WTC11 (cell line): ENCODE measurements at regions not wholly inside any gene's neighbourhood (a gene's known extent, or its start where the extent isn't known, plus 50 kb on each side); places are given as distances from the start of the nearest gene placed in this dataset.

Experiments
- ATAC-seq: fragments of 200-7000 bp; cut with Tn5 transposase; 2 replicates; pipeline ENCODE4 v1.10.0; 2021; ENCODE audit warnings: mild to moderate bottlenecking, moderate library complexity
- CTCF ChIA-PET: fragments of 300-600 bp; sonication (Branson Sonifier 250); formaldehyde crosslinking; loops from one replicate; lab custom pipeline; 2021; ENCODE audit warnings: antibody characterized with exemption; lab: Charles Lee
- POLR2A ChIA-PET: fragments of 350-600 bp; sonication (Branson Sonifier 250); formaldehyde crosslinking; loops from one replicate; lab custom pipeline; 2021; ENCODE audit warnings: antibody characterized with exemption; lab: Charles Lee
- DNase-seq: peaks from one replicate; pipeline ENCODE4 v3.0.0; 2021; ENCODE audit warnings: low spot score
- H3K27ac Mint-ChIP-seq: 2 replicates; pipeline ENCODE4 v1.8.0; 2021; ENCODE audit warnings: mixed read lengths
- H3K27me3 Mint-ChIP-seq: 2 replicates; pipeline ENCODE4 v1.8.0; 2021; ENCODE audit warnings: low read depth, mild to moderate bottlenecking, moderate library complexity, mixed read lengths
- H3K36me3 Mint-ChIP-seq: 2 replicates; pipeline ENCODE4 v1.8.0; 2021; ENCODE audit warnings: mixed read lengths
- H3K4me1 Mint-ChIP-seq: 2 replicates; pipeline ENCODE4 v1.8.0; 2022; ENCODE audit warnings: mixed read lengths
- H3K4me3 Mint-ChIP-seq: 2 replicates; pipeline ENCODE4 v1.8.0; 2021; ENCODE audit warnings: mild to moderate bottlenecking, moderate library complexity, mixed read lengths
- H3K9me3 Mint-ChIP-seq: 2 replicates; pipeline ENCODE4 v1.8.0; 2021; ENCODE audit warnings: mixed read lengths
- ELF4 ChIP-seq: sonication (generic); formaldehyde crosslinking; IDR thresholded peaks from 2 replicates; pipeline ENCODE4 v1.8.1; 2022; ENCODE audit warnings: low read depth, mild to moderate bottlenecking, moderate library complexity, missing genetic modification reagents
- ESRRA ChIP-seq: sonication (generic); formaldehyde crosslinking; IDR thresholded peaks from 2 replicates; pipeline ENCODE4 v1.8.1; 2022; ENCODE audit warnings: mild to moderate bottlenecking, missing genetic modification reagents, borderline replicate concordance
- ETV6 ChIP-seq: sonication (generic); formaldehyde crosslinking; IDR thresholded peaks from 2 replicates; pipeline ENCODE4 v1.8.1; 2022; ENCODE audit warnings: mild to moderate bottlenecking, missing genetic modification reagents
- GABPB1 ChIP-seq: sonication (generic); formaldehyde crosslinking; IDR thresholded peaks from 2 replicates; pipeline ENCODE4 v1.8.1; 2023; ENCODE audit warnings: mild to moderate bottlenecking, missing genetic modification reagents
- GRHL2 ChIP-seq: fragments of 250-450 bp; sonication (Bioruptor Pico); IDR thresholded peaks from 2 replicates; pipeline ENCODE4 v1.8.0; 2022; ENCODE audit warnings: mild to moderate bottlenecking, moderate library complexity; ENCODE audit not compliant: insufficient replicate concordance, severe bottlenecking
- NR1H2 ChIP-seq: sonication (generic); formaldehyde crosslinking; IDR thresholded peaks from 2 replicates; pipeline ENCODE4 v1.9.0; 2021; ENCODE audit warnings: mild to moderate bottlenecking, moderate library complexity, missing genetic modification reagents
- SMAD3 ChIP-seq: sonication (generic); formaldehyde crosslinking; IDR thresholded peaks from 2 replicates; pipeline ENCODE4 v1.8.0; 2022; ENCODE audit warnings: missing genetic modification reagents, mild to moderate bottlenecking, borderline replicate concordance
- SOX15 ChIP-seq: fragments of 250-450 bp; sonication (Bioruptor Pico); IDR thresholded peaks from 2 replicates; pipeline ENCODE4 v1.9.0; 2021; ENCODE audit warnings: mild to moderate bottlenecking
- ZBTB21 ChIP-seq: sonication (generic); formaldehyde crosslinking; IDR thresholded peaks from 2 replicates; pipeline ENCODE4 v1.8.1; 2023; ENCODE audit warnings: mild to moderate bottlenecking, missing genetic modification reagents, borderline replicate concordance
- ZNF396 ChIP-seq: fragments of 250-450 bp; sonication (Bioruptor Pico); IDR thresholded peaks from 2 replicates; pipeline ENCODE4 v1.8.0; 2021; ENCODE audit warnings: mild to moderate bottlenecking, moderate library complexity, borderline replicate concordance
- TF ChIP-seq, protein P1 (sequence below): sonication (generic); formaldehyde crosslinking; IDR thresholded peaks from 2 replicates; pipeline ENCODE4 v1.8.0; 2023; ENCODE audit warnings: mild to moderate bottlenecking, missing genetic modification reagents
- TF ChIP-seq, protein P2 (sequence below): sonication (generic); formaldehyde crosslinking; IDR thresholded peaks from 2 replicates; pipeline ENCODE4 v1.8.0; 2023; ENCODE audit warnings: missing genetic modification reagents
- TF ChIP-seq, protein P3 (sequence below): fragments of 250-450 bp; sonication (Bioruptor Pico); IDR thresholded peaks from 2 replicates; pipeline ENCODE4 v1.9.0; 2021; ENCODE audit warnings: mild to moderate bottlenecking
- TF ChIP-seq, protein P4 (sequence below): sonication (generic); formaldehyde crosslinking; IDR thresholded peaks from 2 replicates; pipeline ENCODE4 v1.8.1; 2022; ENCODE audit warnings: missing genetic modification reagents, borderline replicate concordance
- TF ChIP-seq, protein P5 (sequence below): sonication (generic); formaldehyde crosslinking; IDR thresholded peaks from 2 replicates; pipeline ENCODE4 v1.8.0; 2022; ENCODE audit warnings: mild to moderate bottlenecking, missing genetic modification reagents
- TF ChIP-seq, protein P6 (sequence below): fragments of 250-450 bp; sonication (Bioruptor Pico); IDR thresholded peaks from 2 replicates; pipeline ENCODE4 v1.9.0; 2021; ENCODE audit warnings: mild to moderate bottlenecking
- TF ChIP-seq, protein P7 (sequence below): sonication (generic); formaldehyde crosslinking; IDR thresholded peaks from 2 replicates; pipeline ENCODE4 v1.8.1; 2023; ENCODE audit warnings: mild to moderate bottlenecking, missing genetic modification reagents, moderate library complexity
- TF ChIP-seq, protein P8 (sequence below): sonication (generic); formaldehyde crosslinking; IDR thresholded peaks from 2 replicates; pipeline ENCODE4 v1.8.0; 2023; ENCODE audit warnings: missing genetic modification reagents, mild to moderate bottlenecking, borderline replicate concordance

DNA sequence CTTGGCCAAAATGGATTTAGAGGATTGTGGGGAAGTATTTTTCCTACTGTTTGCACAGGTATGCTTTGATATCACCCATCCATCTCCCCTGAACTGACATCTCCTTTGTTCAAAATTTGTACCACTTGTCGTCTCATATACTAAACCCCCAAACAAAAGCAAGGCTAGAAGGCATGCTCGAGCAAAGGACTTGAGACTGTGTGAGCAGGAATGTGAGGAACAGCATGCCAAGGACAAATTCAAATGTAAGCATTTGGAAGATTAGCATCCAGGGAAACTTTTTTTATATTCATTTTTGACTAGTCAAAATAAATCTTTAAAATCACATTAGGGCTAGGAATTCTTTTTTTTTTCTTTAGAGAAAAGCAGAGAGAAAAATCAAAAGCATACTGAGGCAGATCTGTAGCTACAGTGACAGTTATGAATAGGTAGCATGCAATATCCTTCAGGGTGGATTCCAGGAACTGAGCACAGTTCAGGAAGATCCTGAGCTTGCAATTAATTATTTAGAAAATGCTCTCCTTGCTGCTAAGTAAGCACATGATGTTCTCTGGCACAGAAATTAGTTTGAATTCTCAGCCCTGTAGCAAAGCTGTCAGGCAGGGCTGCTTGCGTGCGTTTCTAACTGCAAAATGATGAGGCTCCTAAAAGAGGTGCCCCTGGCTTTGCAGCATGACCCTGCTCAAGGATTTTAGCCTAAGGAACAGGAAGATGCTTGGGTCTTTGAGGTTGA is 327.7 kb downstream of the LRIG3 start (continued):
- TF ChIP-seq, protein P1, sequence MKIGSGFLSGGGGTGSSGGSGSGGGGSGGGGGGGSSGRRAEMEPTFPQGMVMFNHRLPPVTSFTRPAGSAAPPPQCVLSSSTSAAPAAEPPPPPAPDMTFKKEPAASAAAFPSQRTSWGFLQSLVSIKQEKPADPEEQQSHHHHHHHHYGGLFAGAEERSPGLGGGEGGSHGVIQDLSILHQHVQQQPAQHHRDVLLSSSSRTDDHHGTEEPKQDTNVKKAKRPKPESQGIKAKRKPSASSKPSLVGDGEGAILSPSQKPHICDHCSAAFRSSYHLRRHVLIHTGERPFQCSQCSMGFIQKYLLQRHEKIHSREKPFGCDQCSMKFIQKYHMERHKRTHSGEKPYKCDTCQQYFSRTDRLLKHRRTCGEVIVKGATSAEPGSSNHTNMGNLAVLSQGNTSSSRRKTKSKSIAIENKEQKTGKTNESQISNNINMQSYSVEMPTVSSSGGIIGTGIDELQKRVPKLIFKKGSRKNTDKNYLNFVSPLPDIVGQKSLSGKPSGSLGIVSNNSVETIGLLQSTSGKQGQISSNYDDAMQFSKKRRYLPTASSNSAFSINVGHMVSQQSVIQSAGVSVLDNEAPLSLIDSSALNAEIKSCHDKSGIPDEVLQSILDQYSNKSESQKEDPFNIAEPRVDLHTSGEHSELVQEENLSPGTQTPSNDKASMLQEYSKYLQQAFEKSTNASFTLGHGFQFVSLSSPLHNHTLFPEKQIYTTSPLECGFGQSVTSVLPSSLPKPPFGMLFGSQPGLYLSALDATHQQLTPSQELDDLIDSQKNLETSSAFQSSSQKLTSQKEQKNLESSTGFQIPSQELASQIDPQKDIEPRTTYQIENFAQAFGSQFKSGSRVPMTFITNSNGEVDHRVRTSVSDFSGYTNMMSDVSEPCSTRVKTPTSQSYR (CRISPR knock-in tag): no peak
- TF ChIP-seq SOX15 (CRISPR knock-in tag): no peak

DNA sequence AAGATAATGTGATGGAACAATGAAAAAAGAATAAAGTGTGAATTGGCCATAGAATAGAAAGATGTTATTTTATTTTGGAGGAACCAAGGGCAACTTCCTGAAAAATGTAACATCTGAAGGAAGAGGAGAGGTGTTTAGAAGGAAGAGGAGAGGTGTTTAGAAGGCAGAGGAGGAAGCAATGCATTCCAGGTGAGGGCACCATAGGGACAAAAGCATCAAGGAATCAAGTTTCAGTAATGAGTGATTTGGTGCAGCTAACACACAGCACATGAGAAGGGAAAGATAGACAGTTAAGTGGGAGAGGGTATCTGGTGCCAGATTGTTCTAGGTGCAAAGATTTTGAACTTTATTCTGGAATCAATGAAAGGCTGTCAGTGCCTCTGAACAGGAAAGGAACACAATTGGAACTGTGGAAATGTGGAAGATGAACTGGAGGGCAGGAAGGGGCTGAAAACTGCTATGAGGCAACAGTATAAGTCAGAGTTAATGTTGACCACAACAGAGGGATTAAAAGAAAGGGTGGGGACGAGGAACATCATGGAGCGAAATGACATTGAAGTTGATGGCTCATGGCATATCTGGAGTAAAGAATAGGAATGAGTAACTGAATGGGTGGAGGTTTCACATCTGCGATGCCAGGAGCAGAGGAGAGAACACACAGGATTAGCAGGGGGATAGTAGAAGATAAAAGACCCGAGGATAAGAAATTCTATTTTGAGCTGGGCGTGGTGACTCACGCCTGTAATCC is 326.6 kb downstream of the LRIG3 start:
- H3K4me3 Mint-ChIP-seq: no peak overlapping the region
- no peaks in the 10 kb centered on the region for H3K36me3 Mint-ChIP-seq
- ATAC-seq: peak; percentile 58; the same call in 1 of the 2 replicates
- no peak for TF ChIP-seq ZBTB21 (CRISPR knock-in tag)
- no peak for TF ChIP-seq SMAD3 (CRISPR knock-in tag)
- no peak for TF ChIP-seq GRHL2 (CRISPR knock-in tag)
- no peak for TF ChIP-seq ZNF396 (CRISPR knock-in tag)
- TF ChIP-seq, protein P2, sequence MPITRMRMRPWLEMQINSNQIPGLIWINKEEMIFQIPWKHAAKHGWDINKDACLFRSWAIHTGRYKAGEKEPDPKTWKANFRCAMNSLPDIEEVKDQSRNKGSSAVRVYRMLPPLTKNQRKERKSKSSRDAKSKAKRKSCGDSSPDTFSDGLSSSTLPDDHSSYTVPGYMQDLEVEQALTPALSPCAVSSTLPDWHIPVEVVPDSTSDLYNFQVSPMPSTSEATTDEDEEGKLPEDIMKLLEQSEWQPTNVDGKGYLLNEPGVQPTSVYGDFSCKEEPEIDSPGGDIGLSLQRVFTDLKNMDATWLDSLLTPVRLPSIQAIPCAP (CRISPR knock-in tag): no peak
- TF ChIP-seq, protein P3, sequence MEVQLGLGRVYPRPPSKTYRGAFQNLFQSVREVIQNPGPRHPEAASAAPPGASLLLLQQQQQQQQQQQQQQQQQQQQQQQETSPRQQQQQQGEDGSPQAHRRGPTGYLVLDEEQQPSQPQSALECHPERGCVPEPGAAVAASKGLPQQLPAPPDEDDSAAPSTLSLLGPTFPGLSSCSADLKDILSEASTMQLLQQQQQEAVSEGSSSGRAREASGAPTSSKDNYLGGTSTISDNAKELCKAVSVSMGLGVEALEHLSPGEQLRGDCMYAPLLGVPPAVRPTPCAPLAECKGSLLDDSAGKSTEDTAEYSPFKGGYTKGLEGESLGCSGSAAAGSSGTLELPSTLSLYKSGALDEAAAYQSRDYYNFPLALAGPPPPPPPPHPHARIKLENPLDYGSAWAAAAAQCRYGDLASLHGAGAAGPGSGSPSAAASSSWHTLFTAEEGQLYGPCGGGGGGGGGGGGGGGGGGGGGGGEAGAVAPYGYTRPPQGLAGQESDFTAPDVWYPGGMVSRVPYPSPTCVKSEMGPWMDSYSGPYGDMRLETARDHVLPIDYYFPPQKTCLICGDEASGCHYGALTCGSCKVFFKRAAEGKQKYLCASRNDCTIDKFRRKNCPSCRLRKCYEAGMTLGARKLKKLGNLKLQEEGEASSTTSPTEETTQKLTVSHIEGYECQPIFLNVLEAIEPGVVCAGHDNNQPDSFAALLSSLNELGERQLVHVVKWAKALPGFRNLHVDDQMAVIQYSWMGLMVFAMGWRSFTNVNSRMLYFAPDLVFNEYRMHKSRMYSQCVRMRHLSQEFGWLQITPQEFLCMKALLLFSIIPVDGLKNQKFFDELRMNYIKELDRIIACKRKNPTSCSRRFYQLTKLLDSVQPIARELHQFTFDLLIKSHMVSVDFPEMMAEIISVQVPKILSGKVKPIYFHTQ (CRISPR knock-in tag): no peak
- no peak for TF ChIP-seq NR1H2 (CRISPR knock-in tag)
- no peak for TF ChIP-seq ETV6 (CRISPR knock-in tag)
- no peak for TF ChIP-seq GABPB1
- no peak for TF ChIP-seq ESRRA (CRISPR knock-in tag)
- TF ChIP-seq, protein P4, sequence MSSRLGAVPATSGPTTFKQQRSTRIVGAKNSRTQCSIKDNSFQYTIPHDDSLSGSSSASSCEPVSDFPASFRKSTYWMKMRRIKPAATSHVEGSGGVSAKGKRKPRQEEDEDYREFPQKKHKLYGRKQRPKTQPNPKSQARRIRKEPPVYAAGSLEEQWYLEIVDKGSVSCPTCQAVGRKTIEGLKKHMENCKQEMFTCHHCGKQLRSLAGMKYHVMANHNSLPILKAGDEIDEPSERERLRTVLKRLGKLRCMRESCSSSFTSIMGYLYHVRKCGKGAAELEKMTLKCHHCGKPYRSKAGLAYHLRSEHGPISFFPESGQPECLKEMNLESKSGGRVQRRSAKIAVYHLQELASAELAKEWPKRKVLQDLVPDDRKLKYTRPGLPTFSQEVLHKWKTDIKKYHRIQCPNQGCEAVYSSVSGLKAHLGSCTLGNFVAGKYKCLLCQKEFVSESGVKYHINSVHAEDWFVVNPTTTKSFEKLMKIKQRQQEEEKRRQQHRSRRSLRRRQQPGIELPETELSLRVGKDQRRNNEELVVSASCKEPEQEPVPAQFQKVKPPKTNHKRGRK (CRISPR knock-in tag): no peak
- TF ChIP-seq, protein P5, sequence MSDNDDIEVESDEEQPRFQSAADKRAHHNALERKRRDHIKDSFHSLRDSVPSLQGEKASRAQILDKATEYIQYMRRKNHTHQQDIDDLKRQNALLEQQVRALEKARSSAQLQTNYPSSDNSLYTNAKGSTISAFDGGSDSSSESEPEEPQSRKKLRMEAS (CRISPR knock-in tag): no peak
- TF ChIP-seq, protein P6, sequence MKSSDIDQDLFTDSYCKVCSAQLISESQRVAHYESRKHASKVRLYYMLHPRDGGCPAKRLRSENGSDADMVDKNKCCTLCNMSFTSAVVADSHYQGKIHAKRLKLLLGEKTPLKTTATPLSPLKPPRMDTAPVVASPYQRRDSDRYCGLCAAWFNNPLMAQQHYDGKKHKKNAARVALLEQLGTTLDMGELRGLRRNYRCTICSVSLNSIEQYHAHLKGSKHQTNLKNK: no peak
- TF ChIP-seq, protein P7, sequence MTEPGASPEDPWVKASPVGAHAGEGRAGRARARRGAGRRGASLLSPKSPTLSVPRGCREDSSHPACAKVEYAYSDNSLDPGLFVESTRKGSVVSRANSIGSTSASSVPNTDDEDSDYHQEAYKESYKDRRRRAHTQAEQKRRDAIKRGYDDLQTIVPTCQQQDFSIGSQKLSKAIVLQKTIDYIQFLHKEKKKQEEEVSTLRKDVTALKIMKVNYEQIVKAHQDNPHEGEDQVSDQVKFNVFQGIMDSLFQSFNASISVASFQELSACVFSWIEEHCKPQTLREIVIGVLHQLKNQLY (CRISPR knock-in tag): no peak
- TF ChIP-seq ELF4 (CRISPR knock-in tag): no peak
- TF ChIP-seq, protein P8, sequence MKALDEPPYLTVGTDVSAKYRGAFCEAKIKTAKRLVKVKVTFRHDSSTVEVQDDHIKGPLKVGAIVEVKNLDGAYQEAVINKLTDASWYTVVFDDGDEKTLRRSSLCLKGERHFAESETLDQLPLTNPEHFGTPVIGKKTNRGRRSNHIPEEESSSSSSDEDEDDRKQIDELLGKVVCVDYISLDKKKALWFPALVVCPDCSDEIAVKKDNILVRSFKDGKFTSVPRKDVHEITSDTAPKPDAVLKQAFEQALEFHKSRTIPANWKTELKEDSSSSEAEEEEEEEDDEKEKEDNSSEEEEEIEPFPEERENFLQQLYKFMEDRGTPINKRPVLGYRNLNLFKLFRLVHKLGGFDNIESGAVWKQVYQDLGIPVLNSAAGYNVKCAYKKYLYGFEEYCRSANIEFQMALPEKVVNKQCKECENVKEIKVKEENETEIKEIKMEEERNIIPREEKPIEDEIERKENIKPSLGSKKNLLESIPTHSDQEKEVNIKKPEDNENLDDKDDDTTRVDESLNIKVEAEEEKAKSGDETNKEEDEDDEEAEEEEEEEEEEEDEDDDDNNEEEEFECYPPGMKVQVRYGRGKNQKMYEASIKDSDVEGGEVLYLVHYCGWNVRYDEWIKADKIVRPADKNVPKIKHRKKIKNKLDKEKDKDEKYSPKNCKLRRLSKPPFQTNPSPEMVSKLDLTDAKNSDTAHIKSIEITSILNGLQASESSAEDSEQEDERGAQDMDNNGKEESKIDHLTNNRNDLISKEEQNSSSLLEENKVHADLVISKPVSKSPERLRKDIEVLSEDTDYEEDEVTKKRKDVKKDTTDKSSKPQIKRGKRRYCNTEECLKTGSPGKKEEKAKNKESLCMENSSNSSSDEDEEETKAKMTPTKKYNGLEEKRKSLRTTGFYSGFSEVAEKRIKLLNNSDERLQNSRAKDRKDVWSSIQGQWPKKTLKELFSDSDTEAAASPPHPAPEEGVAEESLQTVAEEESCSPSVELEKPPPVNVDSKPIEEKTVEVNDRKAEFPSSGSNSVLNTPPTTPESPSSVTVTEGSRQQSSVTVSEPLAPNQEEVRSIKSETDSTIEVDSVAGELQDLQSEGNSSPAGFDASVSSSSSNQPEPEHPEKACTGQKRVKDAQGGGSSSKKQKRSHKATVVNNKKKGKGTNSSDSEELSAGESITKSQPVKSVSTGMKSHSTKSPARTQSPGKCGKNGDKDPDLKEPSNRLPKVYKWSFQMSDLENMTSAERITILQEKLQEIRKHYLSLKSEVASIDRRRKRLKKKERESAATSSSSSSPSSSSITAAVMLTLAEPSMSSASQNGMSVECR (CRISPR knock-in tag): no peak
- DNase-seq: no peak
- POLR2A ChIA-PET: no interaction called here
- CTCF ChIA-PET: no interaction called here
- H3K27me3 Mint-ChIP-seq: no peaks in the 10 kb centered on the region
- H3K27ac Mint-ChIP-seq: no peak overlapping the region
- H3K4me1 Mint-ChIP-seq: no peaks in the 10 kb centered on the region
- no peaks in the 10 kb centered on the region for H3K9me3 Mint-ChIP-seq
